Lung microvascular endothelial cell (primary cell): ENCODE measurements at regions not wholly inside any gene's neighbourhood (a gene's known extent, or its start where the extent isn't known, plus 50 kb on each side); places are given as distances from the start of the nearest gene placed in this dataset.
"Not testable (repeated sequence)": the region's sequence is repeated elsewhere in the genome, so short reads cannot be mapped to it uniquely, and the experiment has no call there.

Experiments
- DNase-seq, 2 donors: peaks; one replicate each; pipeline versions ENCODE4 v3.0.0 to v3.0.0-alpha.2; 2010; ENCODE audit warnings: low read depth in 2 of 2

DNA sequence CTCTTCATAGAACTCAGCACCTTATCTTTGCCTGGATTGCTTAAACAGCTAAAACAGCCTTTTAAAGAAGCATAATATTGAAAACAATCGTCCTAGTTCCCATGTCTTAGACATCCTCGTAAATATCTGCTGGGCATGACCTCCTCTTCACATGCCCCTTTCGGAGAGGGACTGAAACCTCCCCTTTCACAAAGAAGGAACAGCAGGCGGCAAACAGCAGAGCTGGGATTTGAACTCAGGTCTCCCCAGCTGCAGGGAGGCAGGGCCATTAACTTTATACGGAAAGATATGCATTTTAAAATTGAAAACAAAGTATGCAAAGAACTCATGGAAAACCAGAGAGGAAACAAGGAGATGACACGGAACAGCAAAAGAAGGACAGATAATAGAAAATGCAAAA lies 249.9 kb downstream of the FOXL1 start:
- DNase-seq, result no peak

GRCh38 chr16:86828653-86829052 lies 250.3 kb downstream of the FOXL1 start:
- no peak for DNase-seq

DNA sequence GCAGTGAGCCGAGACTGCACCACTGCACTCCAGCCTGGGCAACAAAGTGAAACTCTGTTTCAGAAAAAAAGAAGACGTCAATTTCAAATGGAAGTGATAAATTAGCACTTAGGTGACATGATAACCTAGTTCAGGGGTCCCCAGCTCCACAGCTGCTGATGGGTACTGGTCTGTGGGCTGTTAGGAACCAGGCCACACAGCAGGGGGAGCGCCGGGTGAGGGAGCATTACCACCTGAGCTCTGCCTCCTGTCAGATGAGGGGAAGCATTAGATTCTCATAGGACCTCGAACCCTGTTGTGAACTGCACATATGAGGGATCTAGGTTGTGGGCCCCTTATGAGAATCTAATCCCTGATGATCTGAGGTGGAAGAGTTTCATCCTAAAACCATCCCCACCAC lies 253.0 kb downstream of the FOXL1 start:
- no peak for DNase-seq

- peak in 1 of 2 donors; percentile 36 for DNase-seq
Measured at GRCh38 chr16:86833136-86833535, 254.8 kb downstream of the FOXL1 start.

DNA sequence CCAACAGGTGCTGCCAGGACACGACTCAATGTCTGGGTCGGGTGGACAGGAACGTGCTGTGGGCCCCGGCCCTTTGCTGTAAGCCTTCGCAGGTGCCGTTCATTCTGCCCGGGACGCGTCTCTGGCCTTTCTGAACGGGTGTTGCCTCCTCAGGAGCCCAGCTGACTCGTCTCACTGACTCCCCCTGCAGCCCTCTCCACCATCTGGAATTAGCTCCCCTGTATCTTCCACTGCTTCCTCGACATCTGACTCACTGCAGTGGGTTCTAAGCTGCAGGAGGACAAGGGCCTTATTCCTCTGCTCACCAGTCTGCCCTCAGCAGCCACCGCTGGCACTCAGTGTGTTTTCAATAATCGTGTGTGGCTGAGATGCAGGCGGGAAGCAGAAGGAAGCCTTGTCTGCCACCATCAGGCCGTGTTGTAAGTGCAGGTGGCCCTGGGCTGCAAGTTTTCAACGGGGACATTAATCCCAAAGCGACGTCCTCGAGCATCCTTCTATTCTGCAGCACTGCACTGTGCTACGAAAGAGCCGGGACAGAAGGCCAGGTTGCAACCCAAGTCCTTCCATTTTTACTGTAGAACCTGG lies 256.2 kb downstream of the FOXL1 start:
- DNase-seq, result peak; percentile 37 to 44

GRCh38 chr16:86835982-86836381 lies 257.6 kb downstream of the FOXL1 start:
- DNase-seq, result no peak

GRCh38 chr16:86836503-86837129 lies 258.3 kb downstream of the FOXL1 start:
- peak; percentile 95 to 96 for DNase-seq

GRCh38 chr16:86843812-86844211 lies 265.5 kb downstream of the FOXL1 start:
- no peak for DNase-seq

DNA sequence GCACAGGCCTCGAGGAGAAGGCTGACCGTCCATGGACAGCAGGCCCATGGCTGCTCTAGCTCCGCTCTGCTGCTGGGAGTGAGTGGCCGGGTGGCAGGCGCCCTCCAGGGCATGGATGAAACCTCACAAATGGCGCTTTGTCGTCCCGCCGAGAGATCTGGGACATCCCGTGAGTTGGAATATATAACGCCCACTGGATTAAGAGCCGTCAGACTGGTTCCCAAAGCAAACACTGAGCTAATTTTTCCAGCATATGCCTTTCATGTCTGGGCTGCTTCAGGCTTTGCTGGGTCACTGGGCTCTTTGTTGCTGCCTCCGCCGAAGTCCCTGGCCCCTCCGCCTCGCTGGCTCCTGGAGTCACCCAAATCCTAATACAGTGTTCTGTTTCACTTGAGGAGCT lies 266.3 kb downstream of the FOXL1 start:
- no peak for DNase-seq

DNA sequence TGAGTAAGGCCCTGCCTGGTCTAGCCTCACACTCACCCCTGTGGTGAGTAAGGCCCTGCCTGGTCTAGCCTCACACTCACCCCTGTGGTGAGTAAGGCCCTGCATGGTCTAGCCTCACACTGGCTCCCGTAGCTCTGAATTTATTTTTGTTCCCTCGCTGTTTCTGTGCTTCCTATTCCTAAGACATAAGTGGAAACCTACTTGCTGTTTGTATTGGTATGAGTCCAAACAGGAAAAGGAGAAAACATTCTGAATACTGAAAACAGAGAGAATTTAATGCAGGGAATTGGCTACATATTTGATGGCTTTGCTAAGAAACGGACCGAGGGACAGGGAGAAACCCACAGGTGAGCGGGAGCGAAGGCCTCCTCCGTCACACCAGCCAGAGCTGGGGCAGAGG lies 267.8 kb downstream of the FOXL1 start:
- peak; percentile 29 to 52 for DNase-seq

DNA sequence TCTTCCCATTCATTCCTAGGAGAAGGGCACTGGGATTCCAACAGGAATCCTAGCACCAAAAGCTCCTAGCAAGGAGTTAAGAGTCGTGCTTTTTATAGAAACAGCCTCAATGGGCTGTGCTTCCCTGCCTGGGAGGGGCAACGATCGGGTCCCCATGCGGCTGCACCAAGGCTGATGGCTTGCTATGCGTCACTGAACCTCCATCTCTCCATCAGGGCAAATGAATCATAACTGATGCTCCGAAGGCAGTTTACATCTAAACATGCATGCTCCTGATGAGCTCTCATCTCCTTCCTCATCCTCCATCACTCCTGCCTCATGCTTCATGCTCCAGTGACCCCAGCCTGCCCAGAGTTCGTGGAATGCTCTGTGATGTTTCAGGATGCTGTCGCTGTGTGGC lies 270.5 kb downstream of the FOXL1 start:
- DNase-seq, result no peak

DNA sequence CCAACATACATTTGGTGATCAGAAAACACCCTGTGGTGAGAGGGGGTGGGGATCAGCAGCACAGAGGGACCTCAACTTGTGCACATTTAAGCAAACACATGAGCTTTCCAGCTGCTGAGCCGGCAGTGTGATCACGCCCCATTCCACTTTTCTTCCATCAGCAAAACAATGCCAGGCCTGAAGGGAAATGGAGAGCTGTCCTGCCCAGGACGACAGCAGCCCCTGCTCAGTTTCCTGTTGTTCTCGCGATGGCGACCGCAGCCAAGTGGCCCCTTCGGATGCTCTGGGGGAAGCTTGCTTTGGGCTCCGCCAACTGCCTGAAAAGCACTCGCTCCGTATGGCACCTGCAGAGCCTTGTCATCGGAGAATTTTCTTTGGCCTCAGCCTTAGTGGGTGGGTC lies 272.3 kb downstream of the FOXL1 start:
- DNase-seq, result peak in 1 of 2 donors; percentile 86

DNA sequence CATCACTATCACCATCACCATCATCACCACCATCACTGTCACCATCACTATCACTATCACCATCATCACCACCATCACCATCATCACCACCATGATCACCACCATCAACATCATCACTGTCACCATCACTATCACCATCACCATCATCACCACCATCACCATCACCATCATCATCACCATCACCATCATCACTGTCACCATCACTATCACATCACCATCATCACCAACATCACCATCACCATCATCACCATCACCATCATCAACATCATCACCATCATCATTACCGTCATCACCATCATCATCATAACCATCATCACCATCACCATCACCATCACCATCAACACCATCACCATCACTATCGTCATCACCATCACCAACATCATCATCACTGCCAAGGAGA lies 273.8 kb downstream of the FOXL1 start:
- no peak for DNase-seq

DNA sequence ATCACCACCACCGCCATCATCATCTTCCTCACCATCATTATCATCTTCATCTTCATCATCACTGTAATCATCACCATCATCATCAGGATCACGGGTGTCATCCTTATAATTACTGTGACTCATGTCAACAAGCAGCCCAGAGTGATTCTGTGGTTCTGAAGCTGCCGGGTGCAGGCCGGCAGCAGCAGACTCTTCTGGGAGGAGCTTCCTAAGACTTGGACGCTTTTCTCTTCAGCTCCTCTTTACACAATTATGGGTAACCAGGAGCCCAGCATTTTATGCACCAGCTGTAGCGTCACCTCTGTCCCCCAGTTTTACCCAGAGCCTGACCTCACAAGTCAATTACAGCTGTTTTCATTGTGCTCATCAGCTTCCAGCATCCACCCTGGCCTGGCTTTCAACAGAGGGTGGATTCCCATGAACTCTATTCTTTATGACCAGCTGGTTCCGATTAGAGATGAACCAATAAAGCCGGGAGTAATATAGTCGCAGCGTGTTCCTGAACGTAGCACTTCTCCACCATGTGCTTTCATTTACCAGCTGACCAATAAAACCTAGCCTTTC lies 275.8 kb downstream of the FOXL1 start:
- DNase-seq, result peak; percentile 14 to 97

DNA sequence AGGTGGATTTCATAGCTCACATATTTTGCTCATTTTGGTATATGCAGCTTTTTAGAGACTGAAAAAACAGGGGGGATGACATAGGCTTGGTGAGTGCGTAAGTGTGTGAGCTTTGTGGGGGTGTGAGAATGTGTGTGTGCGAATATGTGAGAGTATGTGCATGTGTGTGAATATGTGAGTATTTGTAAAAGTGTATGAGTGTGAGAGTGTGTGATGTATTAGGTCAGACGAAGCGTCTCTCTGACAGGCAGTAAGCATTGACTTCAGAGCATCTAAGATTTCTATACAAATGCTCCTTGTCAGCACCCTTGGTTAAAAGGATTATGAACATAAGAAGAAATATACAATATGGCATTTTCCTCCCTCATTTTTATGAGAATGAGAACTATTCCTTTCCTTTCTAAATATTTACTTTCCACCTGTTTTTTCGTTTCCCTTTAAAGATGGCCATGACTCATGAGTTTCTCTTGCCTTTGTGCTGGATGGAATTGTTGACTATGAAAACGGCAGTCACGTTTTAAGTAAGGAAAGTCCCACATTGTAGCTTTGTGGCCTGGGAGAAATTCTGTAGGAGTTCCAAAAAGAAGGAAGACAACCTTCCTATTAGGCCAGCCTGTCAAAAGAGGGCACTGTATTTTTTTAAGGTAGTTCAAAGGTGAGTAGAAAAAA lies 276.4 kb downstream of the FOXL1 start:
- DNase-seq, result peak; percentile 64 to 89

DNA sequence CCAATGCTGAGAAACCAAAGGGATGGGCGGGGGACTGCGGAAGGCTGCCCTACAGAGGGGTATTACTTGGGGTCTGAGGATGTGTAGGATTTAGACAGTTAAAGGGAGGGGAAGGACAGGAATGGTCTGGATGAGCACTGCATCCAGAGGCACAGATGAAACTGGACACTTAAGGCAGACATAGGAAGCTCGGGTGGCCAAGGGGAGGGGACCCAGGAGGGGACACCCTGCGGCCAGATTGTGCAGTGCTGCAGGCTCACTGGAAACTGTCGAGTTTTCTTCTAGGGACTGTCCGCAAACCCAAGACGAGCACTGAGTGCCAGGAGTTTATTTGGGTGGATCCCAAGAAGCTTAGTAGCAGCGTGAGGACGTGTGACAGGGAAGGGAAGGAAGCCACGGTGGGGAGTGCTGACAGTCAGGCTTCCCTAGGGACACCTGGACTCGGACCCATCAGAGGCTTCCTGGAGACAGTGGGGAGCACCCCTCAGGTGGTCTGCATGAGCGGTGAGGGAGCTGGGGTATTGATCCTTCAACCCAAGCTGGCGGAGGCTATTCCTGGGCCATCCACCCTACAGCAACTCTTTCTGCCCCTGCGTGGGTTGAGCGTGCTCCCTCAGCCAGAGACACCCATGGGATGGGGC lies 278.7 kb downstream of the FOXL1 start:
- DNase-seq, result no peak

DNA sequence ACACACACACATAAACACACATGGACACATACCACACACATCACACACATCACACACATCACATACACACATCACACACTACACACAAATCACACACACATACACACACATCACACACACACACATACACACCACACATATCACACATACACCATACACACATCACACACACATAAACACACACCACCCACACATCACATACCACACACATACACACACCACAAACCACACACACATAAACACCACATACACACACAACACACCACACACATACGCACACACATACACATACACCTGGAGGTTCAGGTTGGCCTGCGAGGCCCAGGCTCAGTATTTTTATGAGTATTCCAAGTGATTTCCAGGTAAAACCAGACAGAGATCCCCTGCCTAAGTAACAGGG lies 279.5 kb downstream of the FOXL1 start:
- DNase-seq, result peak in 1 of 2 donors; percentile 58

DNA sequence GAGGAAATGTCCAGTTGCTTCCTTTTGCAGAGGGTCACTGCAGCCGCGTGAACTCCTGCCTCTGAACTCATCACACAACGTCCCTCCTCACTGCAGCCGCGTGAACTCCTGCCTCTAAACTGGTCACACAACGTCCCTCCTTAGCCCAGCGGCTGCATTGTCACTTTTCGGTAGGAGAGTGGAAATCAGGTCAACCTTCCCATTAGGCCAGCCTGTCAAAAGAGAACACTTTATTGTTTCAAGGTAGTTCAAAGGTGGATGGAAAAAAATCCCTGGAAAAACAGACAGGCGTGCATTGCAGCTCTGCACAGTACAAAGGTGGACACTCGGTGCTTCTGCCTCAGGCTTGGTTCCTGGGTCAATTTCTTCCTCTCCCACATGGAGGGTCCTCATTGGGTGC lies 280.2 kb downstream of the FOXL1 start:
- peak; percentile 8 to 96 for DNase-seq

GRCh38 chr16:86861270-86861858 lies 283.0 kb downstream of the FOXL1 start:
- DNase-seq, result not testable (repeated sequence)

GRCh38 chr16:86862595-86863280 lies 284.4 kb downstream of the FOXL1 start:
- peak; percentile 62 to 96 for DNase-seq

GRCh38 chr16:86863609-86864008 lies 285.3 kb downstream of the FOXL1 start:
- no peak for DNase-seq
